ENCODE measurements at regions not wholly inside any gene's neighbourhood (a gene's known extent, or its start where the extent isn't known, plus 50 kb on each side); places are given as distances from the start of the nearest gene placed in this dataset.

- Histone ChIP-seq H3K4me3 (ENCODE audit: low read length) (no peak overlapping the region), H3K4me1 (ENCODE audit: control insufficient read depth, insufficient read depth, low read length) (no peaks in the 10 kb centered on the region), H3K27me3 (ENCODE audit: control insufficient read depth, insufficient read depth, low read length) (peaks cover 20% of the 10 kb centered on the region), H3K36me3 (ENCODE audit: insufficient read depth, low read length) (no peaks in the 10 kb centered on the region), H3K9me3 (replicated peaks; ENCODE audit: low read length) (no peaks in the 10 kb centered on the region), H3K9ac (ENCODE audit: low read depth, low read length) (no peak overlapping the region), H3K4me2 (ENCODE audit: low read length) (no peak overlapping the region)
These were observed 228.1 kb downstream of the CDC5L start for GRCh38 chr6:44615621-44616020.

GRCh38 chr6:44617416-44617815 is 229.9 kb downstream of the CDC5L start:
- H3K36me3 ChIP-seq (ENCODE audit: insufficient read depth, low read length), result no peaks in the 10 kb centered on the region
- no peaks in the 10 kb centered on the region for H3K4me1 ChIP-seq (ENCODE audit: control insufficient read depth, insufficient read depth, low read length)
- no peak overlapping the region for H3K4me2 ChIP-seq (ENCODE audit: low read length)
- no peak overlapping the region for H3K4me3 ChIP-seq (ENCODE audit: low read length)
- H3K27me3 ChIP-seq (ENCODE audit: control insufficient read depth, insufficient read depth, low read length), result peaks cover 27% of the 10 kb centered on the region
- no peaks in the 10 kb centered on the region for H3K9me3 ChIP-seq (replicated peaks; ENCODE audit: low read length)
- H3K9ac ChIP-seq (ENCODE audit: low read depth, low read length), result no peak overlapping the region

- Histone ChIP-seq H3K9me3 (replicated peaks; ENCODE audit: low read length) (no peaks in the 10 kb centered on the region), H3K9ac (ENCODE audit: low read depth, low read length) (no peak overlapping the region), H3K36me3 (ENCODE audit: insufficient read depth, low read length) (no peaks in the 10 kb centered on the region), H3K4me1 (ENCODE audit: control insufficient read depth, insufficient read depth, low read length) (no peaks in the 10 kb centered on the region), H3K27me3 (ENCODE audit: control insufficient read depth, insufficient read depth, low read length) (peaks cover 27% of the 10 kb centered on the region), H3K4me2 (ENCODE audit: low read length) (no peak overlapping the region), H3K4me3 (ENCODE audit: low read length) (no peak overlapping the region)
These were observed 230.9 kb downstream of the CDC5L start for GRCh38 chr6:44618371-44618770.

GRCh38 chr6:44620922-44621321 is 233.4 kb downstream of the CDC5L start:
- no peaks in the 10 kb centered on the region for H3K9me3 ChIP-seq (replicated peaks; ENCODE audit: low read length)
- H3K4me1 ChIP-seq (ENCODE audit: control insufficient read depth, insufficient read depth, low read length), result no peaks in the 10 kb centered on the region
- no peak overlapping the region for H3K4me2 ChIP-seq (ENCODE audit: low read length)
- H3K27me3 ChIP-seq (ENCODE audit: control insufficient read depth, insufficient read depth, low read length), result peaks cover 21% of the 10 kb centered on the region
- no peaks in the 10 kb centered on the region for H3K36me3 ChIP-seq (ENCODE audit: insufficient read depth, low read length)
- no peak overlapping the region for H3K9ac ChIP-seq (ENCODE audit: low read depth, low read length)
- H3K4me3 ChIP-seq (ENCODE audit: low read length), result no peak overlapping the region

GRCh38 chr6:44621846-44622245 is 234.3 kb downstream of the CDC5L start:
- no peaks in the 10 kb centered on the region for H3K4me1 ChIP-seq (ENCODE audit: control insufficient read depth, insufficient read depth, low read length)
- no peaks in the 10 kb centered on the region for H3K36me3 ChIP-seq (ENCODE audit: insufficient read depth, low read length)
- no peaks in the 10 kb centered on the region for H3K9me3 ChIP-seq (replicated peaks; ENCODE audit: low read length)
- no peak overlapping the region for H3K9ac ChIP-seq (ENCODE audit: low read depth, low read length)
- no peak overlapping the region for H3K4me3 ChIP-seq (ENCODE audit: low read length)
- no peak overlapping the region for H3K4me2 ChIP-seq (ENCODE audit: low read length)
- peaks cover 17% of the 10 kb centered on the region for H3K27me3 ChIP-seq (ENCODE audit: control insufficient read depth, insufficient read depth, low read length)

- H3K36me3 ChIP-seq (ENCODE audit: insufficient read depth, low read length), result no peaks in the 10 kb centered on the region
- no peak overlapping the region for H3K4me3 ChIP-seq (ENCODE audit: low read length)
- H3K4me1 ChIP-seq (ENCODE audit: control insufficient read depth, insufficient read depth, low read length), result no peaks in the 10 kb centered on the region
- H3K9me3 ChIP-seq (replicated peaks; ENCODE audit: low read length), result no peaks in the 10 kb centered on the region
- no peak overlapping the region for H3K4me2 ChIP-seq (ENCODE audit: low read length)
- H3K27me3 ChIP-seq (ENCODE audit: control insufficient read depth, insufficient read depth, low read length), result peaks cover 17% of the 10 kb centered on the region
- H3K9ac ChIP-seq (ENCODE audit: low read depth, low read length), result no peak overlapping the region
These were observed 235.0 kb downstream of the CDC5L start for GRCh38 chr6:44622555-44622954.

- Histone ChIP-seq H3K9me3 (replicated peaks; ENCODE audit: low read length) (no peaks in the 10 kb centered on the region), H3K9ac (ENCODE audit: low read depth, low read length) (no peak overlapping the region), H3K4me1 (ENCODE audit: control insufficient read depth, insufficient read depth, low read length) (no peaks in the 10 kb centered on the region), H3K4me3 (ENCODE audit: low read length) (no peak overlapping the region), H3K36me3 (ENCODE audit: insufficient read depth, low read length) (no peaks in the 10 kb centered on the region), H3K27me3 (ENCODE audit: control insufficient read depth, insufficient read depth, low read length) (peaks cover 17% of the 10 kb centered on the region), H3K4me2 (ENCODE audit: low read length) (no peak overlapping the region)
These were observed 235.4 kb downstream of the CDC5L start for GRCh38 chr6:44622956-44623355.

- Histone ChIP-seq H3K9ac (ENCODE audit: low read depth, low read length) (no peak overlapping the region), H3K4me2 (ENCODE audit: low read length) (no peak overlapping the region), H3K9me3 (replicated peaks; ENCODE audit: low read length) (no peaks in the 10 kb centered on the region), H3K4me3 (ENCODE audit: low read length) (no peak overlapping the region), H3K4me1 (ENCODE audit: control insufficient read depth, insufficient read depth, low read length) (no peaks in the 10 kb centered on the region), H3K27me3 (ENCODE audit: control insufficient read depth, insufficient read depth, low read length) (peaks cover 11% of the 10 kb centered on the region), H3K36me3 (ENCODE audit: insufficient read depth, low read length) (no peaks in the 10 kb centered on the region)
These were observed 236.7 kb downstream of the CDC5L start for GRCh38 chr6:44624226-44624625.

GRCh38 chr6:44624936-44625573 is 237.5 kb downstream of the CDC5L start:
- H3K36me3 ChIP-seq (ENCODE audit: insufficient read depth, low read length), result no peaks in the 10 kb centered on the region
- no peak overlapping the region for H3K4me3 ChIP-seq (ENCODE audit: low read length)
- H3K9me3 ChIP-seq (replicated peaks; ENCODE audit: low read length), result no peaks in the 10 kb centered on the region
- no peak overlapping the region for H3K4me2 ChIP-seq (ENCODE audit: low read length)
- H3K27me3 ChIP-seq (ENCODE audit: control insufficient read depth, insufficient read depth, low read length), result peaks cover 7% of the 10 kb centered on the region
- no peak overlapping the region for H3K9ac ChIP-seq (ENCODE audit: low read depth, low read length)
- H3K4me1 ChIP-seq (ENCODE audit: control insufficient read depth, insufficient read depth, low read length), result no peaks in the 10 kb centered on the region

- Histone ChIP-seq H3K4me2 (ENCODE audit: low read length) (no peak overlapping the region), H3K9me3 (replicated peaks; ENCODE audit: low read length) (no peaks in the 10 kb centered on the region), H3K9ac (ENCODE audit: low read depth, low read length) (no peak overlapping the region), H3K4me3 (ENCODE audit: low read length) (no peak overlapping the region), H3K4me1 (ENCODE audit: control insufficient read depth, insufficient read depth, low read length) (no peaks in the 10 kb centered on the region), H3K36me3 (ENCODE audit: insufficient read depth, low read length) (no peaks in the 10 kb centered on the region), H3K27me3 (ENCODE audit: control insufficient read depth, insufficient read depth, low read length) (peaks cover 3% of the 10 kb centered on the region)
These were observed 238.5 kb downstream of the CDC5L start for GRCh38 chr6:44625996-44626395.

GRCh38 chr6:44626616-44627015 is 239.1 kb downstream of the CDC5L start:
- no peaks in the 10 kb centered on the region for H3K9me3 ChIP-seq (replicated peaks; ENCODE audit: low read length)
- no peaks in the 10 kb centered on the region for H3K36me3 ChIP-seq (ENCODE audit: insufficient read depth, low read length)
- H3K9ac ChIP-seq (ENCODE audit: low read depth, low read length), result no peak overlapping the region
- no peak overlapping the region for H3K4me2 ChIP-seq (ENCODE audit: low read length)
- no peaks in the 10 kb centered on the region for H3K4me1 ChIP-seq (ENCODE audit: control insufficient read depth, insufficient read depth, low read length)
- no peak overlapping the region for H3K4me3 ChIP-seq (ENCODE audit: low read length)
- peaks cover under 1% of the 10 kb centered on the region for H3K27me3 ChIP-seq (ENCODE audit: control insufficient read depth, insufficient read depth, low read length)

- Histone ChIP-seq H3K9ac (ENCODE audit: low read depth, low read length) (no peak overlapping the region), H3K9me3 (replicated peaks; ENCODE audit: low read length) (no peaks in the 10 kb centered on the region), H3K4me1 (ENCODE audit: control insufficient read depth, insufficient read depth, low read length) (no peaks in the 10 kb centered on the region), H3K4me3 (ENCODE audit: low read length) (no peak overlapping the region), H3K4me2 (ENCODE audit: low read length) (no peak overlapping the region), H3K27me3 (ENCODE audit: control insufficient read depth, insufficient read depth, low read length) (no peaks in the 10 kb centered on the region), H3K36me3 (ENCODE audit: insufficient read depth, low read length) (no peaks in the 10 kb centered on the region)
These were observed 239.8 kb downstream of the CDC5L start for GRCh38 chr6:44627091-44627882.
